GM18907 (cell line): ENCODE measurements at regions not wholly inside any gene's neighbourhood (a gene's known extent, or its start where the extent isn't known, plus 50 kb on each side); places are given as distances from the start of the nearest gene placed in this dataset.
"Not testable (repeated sequence)": the region's sequence is repeated elsewhere in the genome, so short reads cannot be mapped to it uniquely, and the experiment has no call there.

Source experiments
- ATAC-seq: cut with Tn5 transposase; IDR thresholded peaks from one replicate; pipeline ENCODE4 v1.9.1; 2021; ENCODE audit warnings: mild to moderate bottlenecking, moderate library complexity; ENCODE audit not compliant: unreplicated experiment

DNA sequence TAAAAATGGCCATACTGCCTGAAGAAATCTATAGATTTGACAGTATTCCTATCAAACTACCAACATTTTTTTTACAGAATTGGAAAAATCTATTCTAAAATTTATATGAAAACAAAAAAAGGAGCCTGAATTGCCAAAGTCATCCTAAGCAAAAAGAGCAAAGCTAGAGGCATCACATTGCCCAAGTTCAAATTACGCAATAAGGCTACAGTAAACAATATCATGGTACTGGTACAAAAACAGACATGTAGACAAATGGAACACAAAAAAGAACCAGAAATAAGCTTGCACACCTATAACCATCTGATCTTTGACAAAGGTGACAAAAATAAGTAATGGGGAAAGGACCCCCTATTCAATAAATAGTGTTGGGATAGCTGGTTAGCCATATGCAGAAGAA is 50.2 kb upstream of the THSD7B start:
- ATAC-seq: no peak

GRCh38 chr2:136714452-136714951 is 50.8 kb upstream of the THSD7B start:
- ATAC-seq: no peak

- no peak for ATAC-seq
These were observed 51.6 kb upstream of the THSD7B start for GRCh38 chr2:136713739-136714138.

- ATAC-seq: no peak
These were observed 60.0 kb upstream of the THSD7B start for GRCh38 chr2:136705336-136705735.

- ATAC-seq: no peak
These were observed 62.1 kb upstream of the THSD7B start for GRCh38 chr2:136703214-136703613.

- ATAC-seq: no peak
These were observed 68.9 kb upstream of the THSD7B start for GRCh38 chr2:136696438-136696837.

- ATAC-seq: no peak
These were observed 71.4 kb upstream of the THSD7B start for GRCh38 chr2:136693966-136694365.

DNA sequence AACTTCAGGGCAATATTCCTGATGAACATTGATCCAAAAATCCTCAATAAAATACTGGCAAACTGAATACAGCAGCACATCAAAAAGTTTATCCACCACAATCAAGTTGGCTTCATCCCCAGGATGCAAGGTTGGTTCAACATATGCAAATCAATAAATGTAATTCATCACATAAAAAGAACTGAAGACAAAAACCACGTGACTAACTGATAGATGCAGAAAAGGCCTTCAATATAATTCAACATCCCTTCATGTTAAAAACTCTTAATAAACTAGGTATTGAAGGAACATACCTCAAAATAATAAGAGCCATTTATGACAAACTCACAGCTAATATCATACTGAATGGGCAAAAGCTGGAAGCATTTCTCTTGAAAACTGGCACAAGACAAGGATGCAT is 85.3 kb upstream of the THSD7B start:
- ATAC-seq: not testable (repeated sequence)

DNA sequence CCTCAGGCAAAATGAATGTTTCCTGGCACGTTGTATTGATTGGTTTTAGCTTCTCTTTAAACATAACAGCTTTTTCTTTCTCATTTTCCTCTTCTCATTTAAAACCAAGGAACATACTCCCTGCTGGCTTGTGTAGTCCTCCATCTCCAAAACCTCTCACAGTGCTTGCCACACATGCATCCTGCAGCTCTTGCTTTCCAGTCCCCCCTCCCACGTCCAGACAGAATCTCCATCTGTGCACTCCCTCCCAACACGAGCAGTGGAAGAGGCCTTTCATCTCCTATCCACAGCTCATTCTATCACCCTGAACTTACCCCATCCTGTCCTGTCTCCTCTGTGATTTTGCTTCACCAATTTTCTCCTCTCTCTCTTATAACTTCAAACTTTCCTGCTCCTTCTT is 99.6 kb upstream of the THSD7B start:
- ATAC-seq: no peak

- no peak for ATAC-seq
These were observed 100.5 kb upstream of the THSD7B start for GRCh38 chr2:136664713-136665405.

DNA sequence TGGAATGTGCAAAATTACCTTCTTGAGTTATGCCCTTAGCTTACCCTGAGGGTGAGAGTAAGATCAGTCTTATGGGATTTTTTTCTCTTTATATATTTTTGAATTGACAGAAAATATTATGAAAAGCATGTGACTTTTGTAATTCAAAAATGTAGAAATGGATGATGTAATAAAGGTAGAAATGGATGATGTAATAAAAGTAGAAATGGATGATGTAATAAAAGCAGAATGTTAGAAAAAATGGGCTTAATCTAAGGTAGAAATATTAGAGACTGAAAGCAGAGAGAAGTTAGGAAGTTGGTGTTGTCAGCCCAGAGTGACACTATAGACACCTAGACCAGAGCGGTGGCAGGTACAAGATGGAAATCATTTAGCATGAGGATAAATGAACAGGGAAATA is 107.1 kb upstream of the THSD7B start:
- ATAC-seq: no peak

DNA sequence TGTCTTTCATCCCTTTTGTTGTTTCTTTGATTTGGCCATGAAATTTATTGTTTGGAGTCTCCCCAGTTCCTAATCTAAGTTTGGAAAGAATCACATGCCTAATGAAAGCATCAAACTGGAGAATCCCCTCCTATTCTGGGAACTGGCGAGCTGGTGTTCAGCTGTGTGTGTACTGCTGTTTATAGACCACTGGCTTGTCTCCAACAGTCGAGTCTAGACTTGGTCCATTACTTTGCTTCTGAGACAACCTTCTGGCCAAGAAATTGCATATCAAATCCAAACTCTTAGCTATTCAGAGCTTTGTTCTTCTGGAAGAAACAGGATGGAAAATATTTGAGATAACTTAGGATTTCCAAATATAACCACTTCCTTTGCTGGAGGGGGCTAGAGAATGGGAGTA is 111.5 kb upstream of the THSD7B start:
- no peak for ATAC-seq

DNA sequence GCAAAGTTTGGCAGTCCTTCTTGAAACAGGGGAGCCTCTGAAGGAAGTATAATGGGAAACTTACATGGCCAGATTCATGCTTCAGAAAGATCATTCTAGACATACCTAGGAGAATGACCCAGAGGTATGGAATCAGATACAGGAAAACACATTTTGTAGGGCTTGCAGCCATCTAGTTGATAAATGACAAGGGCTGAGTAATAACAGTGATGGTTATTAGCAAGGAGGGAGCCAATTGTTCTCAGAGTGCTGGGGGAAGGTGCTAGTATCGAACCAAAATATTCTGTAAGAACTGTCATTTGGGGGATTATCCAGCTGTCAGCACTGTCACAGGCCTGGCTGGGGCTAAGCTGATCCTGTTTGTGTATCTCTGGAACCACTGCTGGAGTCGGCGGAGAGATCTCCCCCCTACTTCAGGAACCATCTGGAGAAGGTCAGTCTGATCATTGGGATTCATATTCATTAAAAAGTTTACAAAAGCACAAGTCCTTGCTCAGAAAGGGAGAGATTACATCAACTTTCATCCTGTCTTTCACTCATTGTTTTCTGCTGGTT is 113.8 kb upstream of the THSD7B start:
- no peak for ATAC-seq

DNA sequence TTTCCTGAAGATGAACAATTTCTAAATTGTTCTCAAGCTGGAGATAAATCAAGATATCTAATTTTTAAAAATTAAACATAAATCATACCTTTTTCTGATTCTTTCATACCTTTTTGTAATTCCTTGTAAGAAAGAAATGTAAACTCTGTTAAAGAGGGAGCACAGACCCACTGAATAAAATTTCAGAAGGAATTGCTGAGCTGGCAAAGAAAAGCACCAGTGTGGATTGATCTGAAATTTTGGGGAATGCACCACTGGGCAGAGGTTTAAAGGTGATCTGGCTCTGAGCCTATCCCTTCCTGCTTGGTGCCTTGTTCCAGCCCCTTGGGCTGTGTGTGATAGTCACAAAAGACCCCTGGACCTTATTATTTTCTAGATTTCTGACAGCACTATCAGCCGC is 118.3 kb upstream of the THSD7B start:
- no peak for ATAC-seq

- ATAC-seq: no peak
These were observed 120.0 kb upstream of the THSD7B start for GRCh38 chr2:136645236-136645828.

DNA sequence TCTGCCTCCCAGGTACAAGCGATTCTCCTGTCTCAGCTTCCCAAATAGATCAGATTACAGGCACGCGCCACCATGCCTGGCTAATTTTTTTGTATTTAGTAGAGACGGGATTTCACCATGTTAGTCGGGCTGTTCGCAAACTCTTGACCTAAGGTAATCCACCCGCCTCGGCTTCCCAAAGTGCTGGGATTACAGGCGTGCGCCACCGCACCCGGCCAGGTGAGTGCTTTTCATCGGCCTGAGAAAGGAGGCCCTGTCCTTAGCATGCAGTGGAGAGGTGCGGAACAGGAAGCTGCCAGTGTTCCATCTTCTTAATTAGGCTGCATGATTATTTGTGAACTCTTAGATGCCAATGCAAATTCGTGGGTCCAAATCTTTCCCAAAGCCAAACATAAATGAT is 125.7 kb upstream of the THSD7B start:
- no peak for ATAC-seq

DNA sequence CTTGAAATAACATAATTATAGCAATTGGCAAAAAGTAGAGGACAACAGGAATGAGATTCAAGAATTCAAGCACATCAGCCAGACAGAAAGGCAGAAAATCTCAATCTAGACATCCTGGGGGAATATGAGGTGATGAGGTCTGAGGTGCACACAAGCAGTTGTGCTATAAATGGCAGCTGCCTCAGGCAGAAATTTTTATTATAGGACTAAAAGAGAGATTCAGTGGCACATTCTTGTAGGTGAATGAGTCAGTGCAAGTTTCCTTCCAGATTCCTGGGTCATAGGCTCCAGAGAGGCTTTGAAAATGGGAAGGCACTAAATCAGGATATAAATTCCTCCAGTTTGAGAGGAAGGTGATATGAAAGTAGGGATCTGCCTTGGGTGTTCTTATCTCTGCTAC is 127.2 kb upstream of the THSD7B start:
- no peak for ATAC-seq

DNA sequence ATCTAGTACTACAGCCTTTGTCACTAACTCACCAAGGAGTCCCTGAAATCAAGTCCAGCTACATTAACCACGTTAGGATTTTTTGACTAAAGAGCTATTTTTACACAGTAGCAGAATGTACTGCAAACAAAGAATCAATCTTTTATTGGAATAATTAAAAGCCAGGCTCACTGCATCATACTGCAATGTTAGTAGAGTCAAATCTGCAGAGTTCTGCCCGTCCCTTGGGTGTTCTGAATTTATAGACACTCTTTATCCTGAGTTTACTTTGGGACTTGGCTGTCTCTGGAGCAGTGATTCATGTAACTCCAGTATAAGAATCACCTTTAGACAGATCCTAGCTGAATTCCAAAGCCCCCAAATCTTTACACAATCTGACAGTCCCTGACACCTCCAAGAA is 127.9 kb upstream of the THSD7B start:
- no peak for ATAC-seq

- ATAC-seq: no peak
These were observed 136.9 kb upstream of the THSD7B start for GRCh38 chr2:136628490-136628889.

DNA sequence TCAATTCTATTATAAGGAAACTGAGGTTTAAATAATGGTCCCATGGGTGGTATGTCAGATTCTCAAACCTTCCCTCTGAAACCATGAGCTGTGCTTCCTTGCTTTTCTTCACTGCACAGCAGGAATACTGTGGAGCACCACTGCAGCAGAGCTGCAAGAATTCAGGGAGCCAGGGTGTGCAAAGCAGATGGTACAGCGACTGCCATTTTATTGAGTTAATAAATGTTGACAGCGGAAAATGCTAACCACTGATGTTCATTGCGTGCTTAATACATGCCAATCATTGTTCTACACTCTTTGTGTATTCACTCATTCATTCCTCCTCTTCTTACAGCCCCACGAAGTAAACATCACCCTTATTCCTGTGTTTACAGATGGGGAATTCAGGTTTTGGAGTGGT is 152.2 kb upstream of the THSD7B start:
- no peak for ATAC-seq

GRCh38 chr2:136612079-136612478 is 153.3 kb upstream of the THSD7B start:
- no peak for ATAC-seq

GRCh38 chr2:136611451-136611850 is 153.9 kb upstream of the THSD7B start:
- no peak for ATAC-seq
